Calu3 (cell line): ENCODE measurements at regions not wholly inside any gene's neighbourhood (a gene's known extent, or its start where the extent isn't known, plus 50 kb on each side); places are given as distances from the start of the nearest gene placed in this dataset.

Experiments used
- BruUV-seq: library from RNA; stranded (reverse); fragments of 400-500 nt; replicated peaks from 2 replicates; lab custom pipeline; 2021; lab: Mats Ljungman, UMichigan
- CTCF ChIA-PET: fragments of 300-600 bp; sonication (Branson Sonifier 250); formaldehyde crosslinking; loops from one replicate; lab custom pipeline; 2022; ENCODE audit warnings: antibody characterized with exemption; lab: Charles Lee
- DNase-seq: peaks from one replicate; pipeline ENCODE4 v3.0.0; 2022
- H3K27ac Mint-ChIP-seq: one replicate; pipeline ENCODE4 v1.8.0; 2022; ENCODE audit warnings: mixed read lengths; ENCODE audit not compliant: unreplicated experiment
- H3K27me3 Mint-ChIP-seq: one replicate; pipeline ENCODE4 v1.8.0; 2022; ENCODE audit warnings: mixed read lengths; ENCODE audit not compliant: unreplicated experiment
- H3K36me3 Mint-ChIP-seq: one replicate; pipeline ENCODE4 v1.8.0; 2022; ENCODE audit warnings: mild to moderate bottlenecking, moderate library complexity, mixed read lengths; ENCODE audit not compliant: insufficient read depth, unreplicated experiment
- H3K4me1 Mint-ChIP-seq: one replicate; pipeline ENCODE4 v1.8.0; 2022; ENCODE audit warnings: mild to moderate bottlenecking, low read depth, mixed read lengths; ENCODE audit not compliant: unreplicated experiment
- H3K4me3 Mint-ChIP-seq: one replicate; pipeline ENCODE4 v1.8.0; 2022; ENCODE audit warnings: mild to moderate bottlenecking, low read depth, moderate library complexity, mixed read lengths; ENCODE audit not compliant: unreplicated experiment
- H3K9me3 Mint-ChIP-seq: one replicate; pipeline ENCODE4 v1.8.0; 2022; ENCODE audit warnings: low read depth, mixed read lengths; ENCODE audit not compliant: unreplicated experiment
- intact Hi-C: fragments of 100-400 bp; cut with micrococcal nuclease; formaldehyde crosslinking; loops from one replicate; pipeline ENCODE4 v1.10.0; 2022; ENCODE audit not compliant: unreplicated experiment
- TF ChIP-seq, protein P1 (sequence below): fragments of 200-600 bp; IDR thresholded peaks from one replicate; pipeline ENCODE4 v1.8.0; 2022; ENCODE audit warnings: antibody characterized with exemption; ENCODE audit not compliant: unreplicated experiment

DNA sequence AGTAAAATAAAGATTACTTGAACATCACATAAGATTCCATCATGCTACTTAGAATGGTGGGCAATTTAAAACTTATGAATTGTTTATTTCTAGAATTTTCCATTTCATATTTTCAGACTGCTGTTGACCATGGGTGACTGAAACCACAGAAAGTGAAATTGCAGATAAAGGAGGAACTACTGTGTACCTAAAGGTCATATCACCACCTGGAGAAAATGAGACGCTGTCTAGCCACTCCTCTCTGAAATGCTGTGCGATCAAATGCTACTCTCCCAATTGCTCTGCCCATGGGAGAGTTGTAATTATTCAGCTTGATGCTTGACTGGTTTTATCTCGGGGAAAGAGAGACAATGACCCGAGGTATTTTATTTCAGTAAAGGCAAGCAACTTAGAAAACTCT lies 128.9 kb upstream of the ERCC4 start:
- no peaks in the 10 kb centered on the region for H3K4me1 Mint-ChIP-seq
- no peaks in the 10 kb centered on the region for H3K36me3 Mint-ChIP-seq
- peaks cover 33% of the 10 kb centered on the region for H3K27me3 Mint-ChIP-seq
- TF ChIP-seq, protein P1, sequence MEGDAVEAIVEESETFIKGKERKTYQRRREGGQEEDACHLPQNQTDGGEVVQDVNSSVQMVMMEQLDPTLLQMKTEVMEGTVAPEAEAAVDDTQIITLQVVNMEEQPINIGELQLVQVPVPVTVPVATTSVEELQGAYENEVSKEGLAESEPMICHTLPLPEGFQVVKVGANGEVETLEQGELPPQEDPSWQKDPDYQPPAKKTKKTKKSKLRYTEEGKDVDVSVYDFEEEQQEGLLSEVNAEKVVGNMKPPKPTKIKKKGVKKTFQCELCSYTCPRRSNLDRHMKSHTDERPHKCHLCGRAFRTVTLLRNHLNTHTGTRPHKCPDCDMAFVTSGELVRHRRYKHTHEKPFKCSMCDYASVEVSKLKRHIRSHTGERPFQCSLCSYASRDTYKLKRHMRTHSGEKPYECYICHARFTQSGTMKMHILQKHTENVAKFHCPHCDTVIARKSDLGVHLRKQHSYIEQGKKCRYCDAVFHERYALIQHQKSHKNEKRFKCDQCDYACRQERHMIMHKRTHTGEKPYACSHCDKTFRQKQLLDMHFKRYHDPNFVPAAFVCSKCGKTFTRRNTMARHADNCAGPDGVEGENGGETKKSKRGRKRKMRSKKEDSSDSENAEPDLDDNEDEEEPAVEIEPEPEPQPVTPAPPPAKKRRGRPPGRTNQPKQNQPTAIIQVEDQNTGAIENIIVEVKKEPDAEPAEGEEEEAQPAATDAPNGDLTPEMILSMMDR = no peak
- no TSS peak for BruUV-seq
- no peak overlapping the region for H3K4me3 Mint-ChIP-seq
- intact Hi-C loops = no loop called here
- CTCF ChIA-PET = no interaction called here
- DNase-seq = no peak
- no peaks in the 10 kb centered on the region for H3K9me3 Mint-ChIP-seq
- no peak overlapping the region for H3K27ac Mint-ChIP-seq

DNA sequence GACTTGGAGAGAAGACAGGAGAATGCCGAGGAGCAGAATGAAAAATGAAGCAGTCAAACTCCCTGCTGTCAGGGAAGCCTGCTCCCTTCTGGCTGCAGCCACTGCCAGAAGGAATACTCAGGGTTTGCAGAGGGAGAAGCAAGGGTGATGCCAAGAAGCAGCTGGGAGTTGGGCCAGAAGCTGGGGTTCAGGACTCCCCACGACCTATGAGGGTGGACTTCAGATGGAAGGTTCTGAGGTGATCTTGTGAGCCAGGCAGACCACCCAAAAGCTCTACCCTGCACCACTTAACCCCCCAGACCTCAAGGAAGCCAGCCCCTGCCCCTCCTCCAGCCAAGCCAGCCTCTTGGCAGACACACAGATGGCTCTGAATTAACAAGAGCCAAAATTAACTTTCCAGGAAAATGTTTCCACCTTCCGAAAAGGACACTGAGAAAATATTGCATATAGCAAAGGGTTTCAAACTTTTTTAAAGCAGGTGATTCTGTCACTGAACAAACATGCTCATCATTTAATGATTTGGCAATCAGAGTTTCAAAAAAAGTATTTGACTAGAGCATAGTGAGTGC lies 126.0 kb upstream of the ERCC4 start:
- no TSS peak for BruUV-seq
- no peaks in the 10 kb centered on the region for H3K4me1 Mint-ChIP-seq
- CTCF ChIA-PET = no interaction called here
- intact Hi-C loops = no loop called here
- TF ChIP-seq, protein P1 = no peak
- no peaks in the 10 kb centered on the region for H3K9me3 Mint-ChIP-seq
- no peak overlapping the region for H3K4me3 Mint-ChIP-seq
- no peaks in the 10 kb centered on the region for H3K36me3 Mint-ChIP-seq
- peaks cover 33% of the 10 kb centered on the region for H3K27me3 Mint-ChIP-seq
- no peak for DNase-seq
- H3K27ac Mint-ChIP-seq = no peak overlapping the region

DNA sequence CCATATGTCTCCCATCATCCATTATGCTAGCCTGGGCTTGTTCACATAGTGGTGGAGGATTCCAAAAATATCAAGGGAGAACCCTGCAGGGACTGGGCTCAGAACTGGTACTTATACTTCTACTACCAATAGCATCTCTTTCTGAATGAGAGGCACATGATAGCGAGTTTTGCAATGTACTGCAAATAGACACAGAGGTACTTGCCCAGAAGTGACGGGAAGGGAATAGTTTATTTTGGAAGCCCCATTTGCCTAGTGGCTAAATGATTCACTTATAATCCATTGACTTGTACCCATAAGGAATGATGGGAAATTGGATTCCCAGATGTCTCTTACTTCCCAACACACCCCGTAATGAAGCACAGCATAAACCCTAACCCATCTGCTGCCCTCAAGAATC lies 124.8 kb upstream of the ERCC4 start:
- Mint-ChIP-seq H3K9me3 (no peaks in the 10 kb centered on the region), H3K27ac (no peak overlapping the region), H3K4me3 (no peak overlapping the region), H3K36me3 (no peaks in the 10 kb centered on the region), H3K27me3 (peaks cover 33% of the 10 kb centered on the region), H3K4me1 (no peaks in the 10 kb centered on the region)
- TF ChIP-seq, protein P1 = no peak
- CTCF ChIA-PET = no interaction called here
- no TSS peak for BruUV-seq
- no peak for DNase-seq
- intact Hi-C loops = no loop called here

DNA sequence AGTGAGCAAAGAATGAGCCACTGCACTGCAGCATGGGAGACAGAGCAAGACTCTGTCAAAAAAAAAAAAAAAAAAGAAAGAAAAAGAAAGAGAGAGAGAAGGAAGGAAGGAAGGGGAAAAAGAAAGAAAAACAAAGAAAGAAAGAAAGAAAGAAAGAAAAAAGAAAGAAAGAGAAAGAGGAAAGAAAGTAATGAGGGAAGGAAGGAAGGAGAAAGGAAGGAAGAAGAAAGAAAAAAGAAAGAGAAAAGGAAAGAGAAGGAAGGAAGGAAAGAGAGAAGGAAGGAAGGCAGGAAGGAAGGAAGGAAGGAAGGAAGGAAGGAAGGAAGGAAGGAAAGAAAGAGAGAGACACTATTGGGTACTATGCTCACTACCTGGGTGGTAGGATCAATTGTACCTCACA lies 122.2 kb upstream of the ERCC4 start:
- no TSS peak for BruUV-seq
- no peaks in the 10 kb centered on the region for H3K9me3 Mint-ChIP-seq
- intact Hi-C loops = no loop called here

More for the DNA sequence above, 122.2 kb upstream of the ERCC4 start:
- no peaks in the 10 kb centered on the region for H3K4me1 Mint-ChIP-seq
- TF ChIP-seq, protein P1 = no peak
- peaks cover 29% of the 10 kb centered on the region for H3K27me3 Mint-ChIP-seq
- CTCF ChIA-PET = no interaction called here
- DNase-seq = no peak
- H3K4me3 Mint-ChIP-seq = no peak overlapping the region
- no peak overlapping the region for H3K27ac Mint-ChIP-seq
- no peaks in the 10 kb centered on the region for H3K36me3 Mint-ChIP-seq
